ENCODE measurements at regions not wholly inside any gene's neighbourhood (a gene's known extent, or its start where the extent isn't known, plus 50 kb on each side); places are given as distances from the start of the nearest gene placed in this dataset.

- no peak overlapping the region for H3K27ac ChIP-seq
- DNase-seq (ENCODE audit: extremely low spot score in 2 of 2) = no peak
- no peaks in the 10 kb centered on the region for H3K27me3 ChIP-seq
- TF ChIP-seq POLR2AphosphoS5 (IDR thresholded peaks at IDR 0.05; ENCODE audit: insufficient read depth in 1 of 2, low read depth in 1 of 2) = no peak
- no peak for TF ChIP-seq CTCF (IDR thresholded peaks at IDR 0.05)
- no peak for TF ChIP-seq POLR2A (IDR thresholded peaks at IDR 0.05)
- H3K9me3 ChIP-seq = no peaks in the 10 kb centered on the region
- peaks cover 6% of the 10 kb centered on the region for H3K4me1 ChIP-seq
- intact Hi-C loops (cut with DNase I) = no loop called here
- H3K36me3 ChIP-seq = no peaks in the 10 kb centered on the region
- H3K4me3 ChIP-seq = no peak overlapping the region
These were observed 172.8 kb upstream of the DYRK2 start for GRCh38 chr12:67475725-67476124.

GRCh38 chr12:67477681-67478265 lies 170.8 kb upstream of the DYRK2 start:
- Histone ChIP-seq H3K27me3 (no peaks in the 10 kb centered on the region), H3K9me3 (no peaks in the 10 kb centered on the region), H3K4me1 (no peaks in the 10 kb centered on the region), H3K4me3 (no peak overlapping the region), H3K27ac (no peak overlapping the region), H3K36me3 (no peaks in the 10 kb centered on the region)
- intact Hi-C loops (cut with DNase I) = no loop called here
- DNase-seq (ENCODE audit: extremely low spot score in 2 of 2) = no peak
- TF ChIP-seq POLR2A (IDR thresholded peaks at IDR 0.05) (no peak), CTCF (IDR thresholded peaks at IDR 0.05) (no peak), POLR2AphosphoS5 (IDR thresholded peaks at IDR 0.05; ENCODE audit: insufficient read depth in 1 of 2, low read depth in 1 of 2) (no peak)

- Histone ChIP-seq H3K4me1 (no peaks in the 10 kb centered on the region), H3K27me3 (no peaks in the 10 kb centered on the region), H3K4me3 (no peak overlapping the region), H3K9me3 (no peaks in the 10 kb centered on the region), H3K36me3 (no peaks in the 10 kb centered on the region), H3K27ac (no peak overlapping the region)
- no peak for DNase-seq (ENCODE audit: extremely low spot score in 2 of 2)
- TF ChIP-seq POLR2AphosphoS5 (IDR thresholded peaks at IDR 0.05; ENCODE audit: insufficient read depth in 1 of 2, low read depth in 1 of 2) = no peak
- TF ChIP-seq CTCF (IDR thresholded peaks at IDR 0.05) = no peak
- no peak for TF ChIP-seq POLR2A (IDR thresholded peaks at IDR 0.05)
- intact Hi-C loops (cut with DNase I) = no loop called here
These were observed 165.5 kb upstream of the DYRK2 start for GRCh38 chr12:67482751-67483661.

- H3K36me3 ChIP-seq = no peaks in the 10 kb centered on the region
- TF ChIP-seq POLR2A (IDR thresholded peaks at IDR 0.05) = no peak
- DNase-seq (ENCODE audit: extremely low spot score in 2 of 2) = no peak
- H3K4me3 ChIP-seq = no peak overlapping the region
- no peaks in the 10 kb centered on the region for H3K9me3 ChIP-seq
- no peak overlapping the region for H3K27ac ChIP-seq
- intact Hi-C loops (cut with DNase I) = no loop called here
- H3K4me1 ChIP-seq = no peaks in the 10 kb centered on the region
- H3K27me3 ChIP-seq = no peaks in the 10 kb centered on the region
These were observed 164.5 kb upstream of the DYRK2 start for GRCh38 chr12:67483871-67484554.

GRCh38 chr12:67484791-67485480 lies 163.6 kb upstream of the DYRK2 start:
- H3K27ac ChIP-seq = no peak overlapping the region
- TF ChIP-seq POLR2A (IDR thresholded peaks at IDR 0.05) (no peak), POLR2AphosphoS5 (IDR thresholded peaks at IDR 0.05; ENCODE audit: insufficient read depth in 1 of 2, low read depth in 1 of 2) (no peak), CTCF (IDR thresholded peaks at IDR 0.05) (no peak)
- H3K36me3 ChIP-seq = no peaks in the 10 kb centered on the region
- no peaks in the 10 kb centered on the region for H3K9me3 ChIP-seq
- no peaks in the 10 kb centered on the region for H3K4me1 ChIP-seq
- intact Hi-C loops (cut with DNase I) = no loop called here
- H3K4me3 ChIP-seq = no peak overlapping the region
- no peaks in the 10 kb centered on the region for H3K27me3 ChIP-seq
- DNase-seq (ENCODE audit: extremely low spot score in 2 of 2) = no peak
